ENCODE measurements at regions not wholly inside any gene's neighbourhood (a gene's known extent, or its start where the extent isn't known, plus 50 kb on each side); places are given as distances from the start of the nearest gene placed in this dataset.

- no peak overlapping the region for H3K4me3 ChIP-seq (ENCODE audit: low read length)
- DNase-seq (ENCODE audit: low read depth): no peak
- TF ChIP-seq, protein P1, sequence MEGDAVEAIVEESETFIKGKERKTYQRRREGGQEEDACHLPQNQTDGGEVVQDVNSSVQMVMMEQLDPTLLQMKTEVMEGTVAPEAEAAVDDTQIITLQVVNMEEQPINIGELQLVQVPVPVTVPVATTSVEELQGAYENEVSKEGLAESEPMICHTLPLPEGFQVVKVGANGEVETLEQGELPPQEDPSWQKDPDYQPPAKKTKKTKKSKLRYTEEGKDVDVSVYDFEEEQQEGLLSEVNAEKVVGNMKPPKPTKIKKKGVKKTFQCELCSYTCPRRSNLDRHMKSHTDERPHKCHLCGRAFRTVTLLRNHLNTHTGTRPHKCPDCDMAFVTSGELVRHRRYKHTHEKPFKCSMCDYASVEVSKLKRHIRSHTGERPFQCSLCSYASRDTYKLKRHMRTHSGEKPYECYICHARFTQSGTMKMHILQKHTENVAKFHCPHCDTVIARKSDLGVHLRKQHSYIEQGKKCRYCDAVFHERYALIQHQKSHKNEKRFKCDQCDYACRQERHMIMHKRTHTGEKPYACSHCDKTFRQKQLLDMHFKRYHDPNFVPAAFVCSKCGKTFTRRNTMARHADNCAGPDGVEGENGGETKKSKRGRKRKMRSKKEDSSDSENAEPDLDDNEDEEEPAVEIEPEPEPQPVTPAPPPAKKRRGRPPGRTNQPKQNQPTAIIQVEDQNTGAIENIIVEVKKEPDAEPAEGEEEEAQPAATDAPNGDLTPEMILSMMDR (IDR thresholded peaks at IDR 0.05; ENCODE audit: insufficient read depth, low read depth, low read length, missing control alignments): no peak
Measured at GRCh38 chr15:77786181-77786890, 153.6 kb upstream of the LINGO1 start.

GRCh38 chr15:77784361-77785292, 151.9 kb upstream of the LINGO1 start:
- peak; percentile 33 for DNase-seq (ENCODE audit: low read depth)
- H3K4me3 ChIP-seq (ENCODE audit: low read length): no peak overlapping the region
- TF ChIP-seq, protein P1 (IDR thresholded peaks at IDR 0.05; ENCODE audit: insufficient read depth, low read depth, low read length, missing control alignments): peak; percentile 42

- H3K4me3 ChIP-seq (ENCODE audit: low read length): no peak overlapping the region
- TF ChIP-seq, protein P1 (IDR thresholded peaks at IDR 0.05; ENCODE audit: insufficient read depth, low read depth, low read length, missing control alignments): no peak
- DNase-seq (ENCODE audit: low read depth): no peak
Measured at GRCh38 chr15:77783636-77784035, 150.9 kb upstream of the LINGO1 start.

DNA sequence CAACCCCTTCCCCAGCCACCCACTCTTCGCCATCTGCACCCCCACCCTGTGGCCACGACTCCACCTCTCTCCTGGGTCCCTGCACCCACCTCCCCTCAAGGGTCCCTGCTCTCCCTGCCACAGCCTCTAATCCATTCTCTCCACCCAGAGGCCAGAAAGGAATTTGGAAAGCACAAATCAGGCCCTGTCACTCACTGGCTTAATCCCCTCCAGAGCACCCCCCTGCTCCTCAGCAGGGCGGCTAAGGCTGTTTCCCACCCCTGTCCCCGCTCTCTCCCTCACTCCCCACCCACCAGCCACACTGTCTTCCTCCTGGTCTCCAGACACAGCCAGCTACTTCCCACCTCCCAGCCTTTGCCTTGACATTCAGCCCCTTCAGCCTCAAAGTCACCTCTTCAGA, 150.0 kb upstream of the LINGO1 start:
- DNase-seq (ENCODE audit: low read depth): no peak
- TF ChIP-seq, protein P1 (IDR thresholded peaks at IDR 0.05; ENCODE audit: insufficient read depth, low read depth, low read length, missing control alignments): no peak

DNA sequence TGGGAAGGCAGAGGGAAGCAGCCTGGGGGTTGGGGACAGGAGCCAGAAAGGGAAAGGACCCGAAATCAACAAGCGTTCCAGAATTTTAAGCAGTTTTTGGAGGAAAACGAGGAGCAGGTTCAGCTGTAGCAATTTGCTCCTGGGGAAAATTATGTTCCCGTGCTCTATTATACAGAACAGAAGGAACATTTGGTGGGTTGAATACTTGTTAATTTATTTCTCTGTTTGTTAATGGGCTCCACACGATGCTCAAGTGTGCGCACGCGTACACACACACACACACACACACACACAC, 149.2 kb upstream of the LINGO1 start:
- DNase-seq (ENCODE audit: low read depth): no peak
- H3K4me3 ChIP-seq (ENCODE audit: low read length): no peak overlapping the region
- TF ChIP-seq, protein P1 (IDR thresholded peaks at IDR 0.05; ENCODE audit: insufficient read depth, low read depth, low read length, missing control alignments): no peak

More for the DNA sequence above, 150.0 kb upstream of the LINGO1 start:
- no peak overlapping the region for H3K4me3 ChIP-seq (ENCODE audit: low read length)

DNA sequence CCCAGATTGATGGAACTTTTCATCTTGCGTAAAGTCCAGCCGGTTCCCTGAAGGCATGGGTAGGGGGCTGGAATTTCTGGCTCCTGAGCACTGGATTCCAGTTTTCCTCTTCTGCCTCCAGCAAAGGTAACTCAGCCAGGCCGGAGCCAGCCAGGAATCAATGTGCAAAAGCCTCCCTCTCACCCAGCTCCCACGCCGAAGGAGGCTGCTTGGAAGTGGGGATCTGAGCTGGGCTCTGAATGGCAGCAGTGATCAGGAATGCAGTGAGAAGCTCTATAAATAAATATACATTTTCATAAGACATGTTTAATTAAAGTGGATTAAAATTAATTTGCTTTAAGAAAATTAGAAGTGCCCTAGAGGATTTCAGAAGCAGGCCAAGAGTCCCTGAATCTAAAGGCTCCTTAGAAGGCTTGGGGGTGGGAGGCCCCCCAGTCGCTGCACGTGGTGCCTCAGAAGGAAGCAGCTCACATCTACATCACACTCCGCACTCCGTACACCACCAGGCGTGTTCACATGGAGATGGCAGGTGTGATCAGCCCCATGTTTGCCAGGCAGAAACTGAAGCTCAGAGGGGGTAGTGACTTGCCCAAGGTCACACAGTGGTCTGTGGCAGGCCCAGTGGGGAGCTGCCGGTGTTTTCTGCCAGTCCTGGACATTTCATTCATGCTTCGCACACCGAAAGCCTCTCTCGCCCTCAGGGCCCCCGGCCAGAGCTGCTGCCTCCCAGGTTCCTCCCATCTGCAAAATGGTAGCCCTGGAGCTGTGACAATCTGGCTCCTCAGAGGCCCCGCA, 148.6 kb upstream of the LINGO1 start:
- TF ChIP-seq, protein P1 (IDR thresholded peaks at IDR 0.05; ENCODE audit: insufficient read depth, low read depth, low read length, missing control alignments): no peak
- no peak overlapping the region for H3K4me3 ChIP-seq (ENCODE audit: low read length)
- DNase-seq (ENCODE audit: low read depth): no peak

All from epithelial cell of esophagus (primary cell).